GM12873 (cell line): ENCODE measurements at regions not wholly inside any gene's neighbourhood (a gene's known extent, or its start where the extent isn't known, plus 50 kb on each side); places are given as distances from the start of the nearest gene placed in this dataset.

Source experiments
- TF ChIP-seq, protein P1 (sequence below): IDR thresholded peaks from 2 replicates; pipeline ENCODE4 v1.5.1; 2012; ENCODE audit warnings: low read depth, mild to moderate bottlenecking, moderate library complexity, low read length, control low read depth; ENCODE audit not compliant: insufficient read depth; ENCODE audit errors: missing control alignments

GRCh38 chr20:18922251-18922650, 108.7 kb downstream of the SCP2D1 start:
- TF ChIP-seq, protein P1, sequence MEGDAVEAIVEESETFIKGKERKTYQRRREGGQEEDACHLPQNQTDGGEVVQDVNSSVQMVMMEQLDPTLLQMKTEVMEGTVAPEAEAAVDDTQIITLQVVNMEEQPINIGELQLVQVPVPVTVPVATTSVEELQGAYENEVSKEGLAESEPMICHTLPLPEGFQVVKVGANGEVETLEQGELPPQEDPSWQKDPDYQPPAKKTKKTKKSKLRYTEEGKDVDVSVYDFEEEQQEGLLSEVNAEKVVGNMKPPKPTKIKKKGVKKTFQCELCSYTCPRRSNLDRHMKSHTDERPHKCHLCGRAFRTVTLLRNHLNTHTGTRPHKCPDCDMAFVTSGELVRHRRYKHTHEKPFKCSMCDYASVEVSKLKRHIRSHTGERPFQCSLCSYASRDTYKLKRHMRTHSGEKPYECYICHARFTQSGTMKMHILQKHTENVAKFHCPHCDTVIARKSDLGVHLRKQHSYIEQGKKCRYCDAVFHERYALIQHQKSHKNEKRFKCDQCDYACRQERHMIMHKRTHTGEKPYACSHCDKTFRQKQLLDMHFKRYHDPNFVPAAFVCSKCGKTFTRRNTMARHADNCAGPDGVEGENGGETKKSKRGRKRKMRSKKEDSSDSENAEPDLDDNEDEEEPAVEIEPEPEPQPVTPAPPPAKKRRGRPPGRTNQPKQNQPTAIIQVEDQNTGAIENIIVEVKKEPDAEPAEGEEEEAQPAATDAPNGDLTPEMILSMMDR, result no peak

- TF ChIP-seq, protein P1, result no peak
These were observed 109.3 kb downstream of the SCP2D1 start for GRCh38 chr20:18922898-18923297.

- TF ChIP-seq, protein P1, result no peak
These were observed 113.4 kb downstream of the SCP2D1 start for GRCh38 chr20:18926965-18927364.

- TF ChIP-seq, protein P1, result no peak
These were observed 115.0 kb downstream of the SCP2D1 start for GRCh38 chr20:18928626-18929025.

DNA sequence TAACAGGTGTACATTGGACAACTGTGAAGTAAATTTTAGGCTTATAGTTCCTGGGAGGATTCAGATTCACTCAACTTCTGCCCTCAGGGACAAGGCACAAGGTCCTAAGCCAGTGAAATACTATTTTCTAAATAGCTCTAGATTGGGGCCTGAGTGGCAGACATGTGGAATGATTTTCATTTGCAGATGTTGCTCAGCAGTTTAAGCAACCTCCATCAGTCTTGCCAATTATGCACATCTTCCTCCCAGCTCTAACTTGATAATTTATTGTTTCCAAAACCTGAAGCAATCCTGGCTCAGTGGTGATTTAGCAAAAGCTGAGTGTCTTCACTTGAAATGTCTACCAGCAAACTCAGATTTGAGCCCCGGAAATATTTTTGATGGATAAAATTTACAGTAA, 116.2 kb downstream of the SCP2D1 start:
- TF ChIP-seq, protein P1, result no peak

GRCh38 chr20:18943542-18943941, 130.0 kb downstream of the SCP2D1 start:
- TF ChIP-seq, protein P1, result no peak

DNA sequence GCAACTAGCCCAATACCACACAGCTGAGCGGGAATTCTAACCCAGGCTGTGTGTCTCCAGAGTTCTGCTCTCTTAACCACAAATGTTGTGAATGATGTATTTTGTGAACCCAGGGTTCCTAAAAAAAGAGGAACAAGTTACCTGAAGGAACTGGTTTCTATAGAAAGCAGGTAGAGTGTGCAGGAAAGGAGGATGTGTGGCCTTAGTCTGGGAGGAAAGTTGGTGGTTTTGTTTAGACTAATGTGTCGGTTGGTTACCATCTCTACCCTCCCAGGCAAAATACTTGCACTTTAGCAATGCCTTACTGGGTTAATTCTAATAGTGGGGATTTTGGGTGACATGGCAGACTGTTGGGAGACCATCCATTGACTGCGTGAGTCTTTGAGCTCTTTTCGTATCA, 143.3 kb downstream of the SCP2D1 start:
- TF ChIP-seq, protein P1, result no peak
